ENCODE measurements at regions not wholly inside any gene's neighbourhood (a gene's known extent, or its start where the extent isn't known, plus 50 kb on each side); places are given as distances from the start of the nearest gene placed in this dataset.
"Not testable (repeated sequence)": the region's sequence is repeated elsewhere in the genome, so short reads cannot be mapped to it uniquely, and the experiment has no call there.

DNA sequence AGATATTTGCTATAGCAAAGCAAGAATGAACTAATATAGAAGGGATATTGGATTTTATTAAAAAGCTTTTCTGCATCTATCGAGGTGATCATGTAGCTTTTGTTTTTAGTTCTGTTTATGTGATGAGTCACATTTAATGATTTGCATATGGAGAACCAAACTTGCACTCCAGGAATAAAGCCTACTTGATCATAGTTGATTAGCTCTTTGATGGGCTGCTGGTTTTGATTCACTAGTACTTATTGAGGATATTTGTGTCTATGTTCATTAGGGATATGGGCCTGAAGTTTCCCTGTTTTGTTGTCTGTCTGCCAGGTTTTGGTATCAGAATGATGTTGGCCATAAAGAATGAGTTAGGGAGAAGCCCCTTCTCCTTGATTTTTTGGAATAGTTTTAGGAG lies 310.7 kb downstream of the ARPP21 start:
- no peak for DNase-seq

DNA sequence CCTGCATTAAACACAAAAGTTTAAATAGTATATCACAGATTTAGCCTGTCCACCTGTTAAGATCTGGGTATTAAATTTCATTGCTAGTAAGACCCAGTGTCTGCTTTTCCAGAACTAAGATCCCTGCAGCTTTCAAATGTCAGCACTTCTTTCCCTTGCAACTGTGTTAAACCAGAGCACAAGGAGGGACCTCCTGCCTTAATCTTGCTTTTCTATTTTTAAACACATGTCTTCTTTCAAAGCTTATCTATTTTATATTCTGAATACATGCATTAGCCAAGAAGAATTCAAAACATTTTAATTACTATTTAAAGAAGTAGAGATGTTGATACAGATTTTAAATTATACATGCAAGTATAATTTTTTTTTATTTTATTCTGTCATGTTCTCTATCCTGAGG lies 315.1 kb downstream of the ARPP21 start:
- no peak for DNase-seq

DNA sequence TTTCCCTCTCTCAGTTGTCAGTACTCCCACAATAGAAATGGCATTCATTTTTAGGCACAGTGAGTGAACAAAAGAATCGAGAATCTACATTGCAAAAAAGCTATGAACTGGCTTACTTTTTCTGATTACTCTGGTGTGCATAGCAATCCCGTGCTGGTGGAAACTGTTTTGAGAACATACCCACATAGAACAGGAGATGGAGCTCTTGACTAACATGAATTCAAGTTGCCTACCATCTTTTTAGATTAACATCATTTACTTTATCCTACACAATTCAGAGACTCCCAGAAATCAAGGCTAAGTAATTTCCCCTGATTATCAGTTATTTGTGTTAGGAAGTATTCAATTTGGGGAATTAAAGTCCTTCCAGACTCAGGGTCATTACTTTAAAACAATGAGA lies 326.6 kb downstream of the ARPP21 start:
- DNase-seq: no peak

DNA sequence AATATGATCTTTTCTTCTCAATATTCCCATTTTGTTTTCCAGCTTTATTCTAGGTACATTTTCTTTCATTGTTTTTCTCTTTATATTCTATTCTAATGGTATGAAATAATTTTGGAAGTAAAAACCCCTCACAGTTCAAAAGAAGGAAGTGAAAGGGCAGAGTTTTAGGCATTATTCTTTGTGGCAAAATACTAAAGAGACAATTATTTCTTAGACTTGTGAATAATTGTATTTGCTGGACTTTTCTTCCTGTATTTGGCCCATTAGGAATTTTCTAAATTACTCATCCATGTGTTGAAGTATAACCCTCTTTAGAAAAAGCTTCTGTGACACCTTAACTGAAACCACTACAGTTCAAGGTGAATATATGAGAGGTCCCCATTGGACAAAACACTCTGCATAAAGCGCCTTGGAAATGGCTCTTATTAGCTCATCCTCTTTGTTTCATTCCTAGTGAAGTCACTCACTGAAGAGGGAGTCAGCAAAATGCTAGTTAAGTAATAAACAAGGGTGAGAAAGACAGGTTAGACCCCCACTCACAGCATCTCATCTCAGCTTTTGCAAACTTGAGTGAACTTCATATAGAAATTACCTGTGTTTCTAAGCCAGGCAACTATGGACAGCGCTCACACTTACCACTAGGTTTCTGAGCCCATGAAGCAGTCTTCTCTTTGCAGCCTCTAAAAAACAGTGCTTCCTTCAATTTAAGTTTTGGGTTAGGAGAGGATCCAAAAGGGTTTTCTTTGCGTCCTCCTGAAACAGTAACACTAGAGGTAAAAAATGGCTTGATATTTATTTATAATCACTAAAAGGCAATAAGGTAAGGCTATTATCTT lies 327.5 kb downstream of the ARPP21 start:
- no peak for DNase-seq

DNA sequence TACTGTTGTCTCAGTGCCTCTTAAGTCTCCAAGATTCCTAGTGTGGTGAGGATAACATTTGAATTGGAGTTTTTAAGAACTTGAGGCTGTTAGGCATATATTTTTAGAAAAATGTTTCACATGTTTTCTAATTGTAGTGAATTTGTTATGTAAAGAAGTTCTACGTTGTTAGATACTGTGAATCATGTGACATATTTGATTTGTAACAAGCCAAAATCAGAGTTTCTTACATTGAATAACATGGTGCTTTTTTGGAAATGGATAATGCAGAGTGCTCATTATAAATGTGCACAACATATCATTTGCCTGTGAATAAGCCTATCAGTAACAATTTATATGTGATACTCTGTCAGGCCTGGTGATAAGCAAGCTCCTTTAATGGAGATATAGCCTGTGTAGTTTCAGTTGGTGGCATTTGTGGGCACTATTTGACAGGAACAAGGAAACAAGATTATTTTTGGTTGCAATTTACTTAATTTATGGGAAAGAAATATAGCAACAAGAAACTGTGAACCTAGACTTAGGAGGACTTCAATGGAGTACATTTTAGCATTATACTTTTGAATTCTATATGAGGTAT lies 328.8 kb downstream of the ARPP21 start:
- DNase-seq: no peak

DNA sequence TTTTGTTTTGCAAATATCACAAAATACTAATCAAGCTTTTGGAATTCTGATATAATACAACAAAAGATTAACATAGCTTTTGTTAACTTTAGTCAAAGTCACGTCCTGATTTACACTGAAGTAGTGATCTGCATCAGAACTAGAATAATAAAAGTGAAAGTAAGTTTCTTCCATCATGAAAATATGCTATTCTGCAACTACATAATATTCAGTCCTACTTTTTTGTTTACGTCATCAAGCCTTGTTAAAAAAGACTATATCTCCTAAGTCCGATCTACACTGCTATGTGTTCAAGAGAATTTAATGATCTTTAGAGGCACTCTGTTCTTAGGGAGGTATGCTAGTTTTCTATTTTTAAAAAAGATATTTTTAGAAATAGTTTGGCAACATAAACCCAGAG lies 330.1 kb downstream of the ARPP21 start:
- no peak for DNase-seq

DNA sequence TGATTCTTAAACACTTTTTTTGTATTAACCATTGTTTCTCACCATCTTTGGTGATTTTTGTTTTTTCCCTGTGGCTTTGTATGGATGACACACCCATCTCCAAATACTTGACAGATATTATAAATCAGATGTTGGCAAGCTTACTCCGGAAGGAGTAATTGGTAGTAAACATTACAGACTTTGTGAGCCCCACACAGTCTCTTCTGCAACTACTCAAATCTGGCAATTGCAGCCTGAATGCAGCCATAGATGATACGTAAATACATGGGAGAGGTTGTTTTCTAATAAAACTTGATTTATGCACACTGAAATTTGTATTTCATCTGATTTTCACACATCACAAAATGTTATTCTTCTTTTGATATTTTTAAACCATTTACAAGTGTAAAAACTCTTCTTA lies 331.5 kb downstream of the ARPP21 start:
- DNase-seq: no peak

DNA sequence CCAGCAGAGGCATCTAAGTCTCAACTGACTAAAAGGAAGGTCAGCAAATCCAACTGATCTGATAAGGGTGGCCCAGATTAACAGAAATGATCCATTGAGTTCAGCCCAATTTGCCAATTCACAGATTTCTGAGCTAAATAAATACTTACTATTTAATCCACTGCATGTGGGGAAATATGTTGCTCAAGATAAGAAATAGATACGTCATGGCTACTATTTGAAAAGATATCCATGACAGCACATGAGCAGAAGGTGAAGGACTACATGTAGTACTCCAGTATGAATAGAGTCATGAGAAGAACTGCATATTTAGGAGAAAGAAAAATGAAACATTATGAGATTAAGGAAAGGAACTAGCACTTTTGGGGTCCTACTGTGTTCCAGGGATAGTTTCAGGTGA lies 332.4 kb downstream of the ARPP21 start:
- no peak for DNase-seq

DNA sequence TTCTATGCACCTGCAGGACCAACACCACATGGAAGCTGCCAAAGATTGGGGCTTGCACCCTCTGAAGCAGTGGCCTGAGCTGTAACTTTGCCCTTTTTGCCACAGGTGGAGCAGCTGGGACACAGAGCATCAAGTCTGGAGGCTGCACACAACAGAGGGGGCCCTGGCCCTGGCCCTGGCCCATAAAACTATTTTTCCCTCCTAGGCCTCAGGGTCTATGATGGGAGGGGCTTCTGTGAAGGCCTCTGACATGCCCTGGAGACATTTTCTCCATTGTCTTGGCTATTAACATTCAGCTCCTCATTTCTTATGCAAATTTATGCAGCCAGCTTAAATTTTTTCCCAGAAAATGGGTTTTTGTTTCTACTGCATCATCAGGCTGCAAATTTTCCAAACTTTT lies 335.5 kb downstream of the ARPP21 start:
- no peak for DNase-seq

DNA sequence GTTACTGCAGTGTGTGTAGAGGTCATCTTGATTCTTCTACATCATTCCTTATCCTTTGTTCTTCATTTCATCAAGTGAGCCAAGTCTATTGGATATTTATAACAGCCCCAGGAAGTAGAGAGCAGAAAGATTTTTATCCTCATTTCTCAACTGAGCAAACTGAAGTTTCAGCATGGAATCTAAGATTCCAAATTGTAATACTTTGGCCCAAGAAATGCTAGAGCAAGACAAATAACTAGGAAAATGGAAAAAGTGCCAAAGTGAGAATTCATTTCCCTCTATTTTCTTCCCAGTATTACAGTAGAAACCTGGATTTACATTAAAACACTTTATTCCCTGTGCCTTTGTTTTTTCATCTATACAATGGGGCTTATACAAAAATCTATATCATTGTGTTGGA lies 346.8 kb downstream of the ARPP21 start:
- no peak for DNase-seq

DNA sequence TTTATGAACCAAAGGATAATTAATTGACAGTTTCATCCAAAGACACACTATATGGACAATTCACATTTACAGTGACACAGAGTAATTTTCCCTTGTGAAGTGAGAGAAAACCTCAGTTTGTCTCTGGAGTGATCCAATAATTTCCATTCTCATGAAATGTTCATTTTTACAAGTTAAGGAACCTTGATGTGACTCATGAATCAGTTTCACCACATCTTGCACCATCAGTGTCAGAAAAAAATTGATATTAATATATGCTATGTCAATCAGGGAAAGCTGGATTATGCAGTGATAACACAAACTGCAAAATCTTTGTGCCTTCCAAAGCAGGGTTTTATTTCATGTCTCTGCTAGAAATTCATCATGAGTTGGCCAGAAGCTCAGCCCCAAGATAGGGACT lies 348.1 kb downstream of the ARPP21 start:
- no peak for DNase-seq

DNA sequence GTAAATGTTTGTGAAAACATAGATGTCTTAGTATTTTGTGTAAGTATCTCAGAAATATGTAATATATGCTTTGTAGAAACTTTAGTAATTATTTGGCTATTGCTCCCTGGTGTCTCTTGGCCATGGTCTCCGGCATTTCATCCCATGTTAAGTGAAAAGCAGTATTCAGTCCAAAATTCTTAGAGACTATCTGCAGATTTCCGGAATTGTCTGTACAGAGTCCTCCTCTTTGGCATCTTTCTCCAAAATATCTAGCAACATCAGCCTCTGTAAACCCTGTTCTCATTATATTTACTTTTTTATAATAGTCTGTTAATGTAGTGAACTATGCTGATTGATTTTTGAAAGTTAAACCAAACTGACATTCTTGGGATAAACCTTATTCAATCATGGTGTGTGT lies 352.7 kb downstream of the ARPP21 start:
- no peak for DNase-seq

DNA sequence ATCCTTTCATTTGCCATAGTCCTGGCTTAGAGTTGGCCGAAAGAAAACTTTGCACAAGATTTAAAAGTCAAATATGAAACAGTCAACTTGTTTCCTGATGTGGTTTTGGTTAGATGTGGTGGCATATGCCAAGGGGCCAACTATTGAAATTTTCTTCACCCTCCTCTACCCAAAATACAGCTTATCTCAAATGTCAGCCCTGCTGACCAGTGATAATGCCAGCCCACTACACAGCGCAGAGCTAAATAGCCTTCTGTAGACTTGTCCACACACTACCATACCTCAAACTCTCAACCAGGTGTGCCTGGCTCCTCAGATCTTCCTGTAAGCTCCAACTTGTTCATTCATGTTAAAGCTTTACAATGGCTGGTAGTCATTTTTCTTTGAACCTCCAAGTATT lies 368.5 kb upstream of the STAC start:
- DNase-seq: no peak

DNA sequence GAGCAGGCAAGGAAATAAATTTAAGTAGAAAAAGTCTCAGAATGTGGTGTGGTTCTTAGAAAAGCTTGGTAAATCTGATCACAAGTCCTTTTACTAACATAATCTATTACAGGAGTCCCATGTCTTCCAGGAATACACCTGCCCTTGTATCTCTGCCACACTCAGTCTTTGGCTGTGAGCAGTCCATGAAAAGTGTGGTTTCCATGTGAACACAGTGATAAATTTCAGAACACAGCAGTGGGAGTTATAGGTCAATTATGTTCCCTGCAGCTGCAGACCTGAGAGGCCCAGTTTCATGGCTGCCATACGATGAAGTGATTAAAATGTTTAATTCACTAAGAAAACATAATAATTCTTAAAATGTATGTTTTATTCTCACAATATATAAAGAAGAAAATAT lies 366.9 kb upstream of the STAC start:
- DNase-seq: no peak

DNA sequence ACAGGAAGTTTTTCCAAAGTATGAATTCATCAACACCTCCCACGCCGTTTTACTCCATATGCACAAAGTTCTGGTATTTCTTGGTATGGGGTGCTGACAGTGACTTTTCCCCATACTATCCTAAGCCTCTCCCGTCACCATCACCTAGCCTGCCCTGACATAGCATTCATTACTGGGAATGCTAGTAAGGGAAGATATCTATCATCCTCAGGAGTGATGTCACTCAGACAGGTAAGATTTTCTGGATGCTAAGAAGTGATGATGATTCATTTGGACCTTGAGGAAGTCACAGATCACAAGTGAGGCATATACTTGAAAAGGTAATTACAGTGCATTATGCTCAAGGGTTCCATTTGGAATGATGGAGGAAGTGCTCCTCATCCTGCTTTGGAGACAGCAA lies 355.1 kb upstream of the STAC start:
- DNase-seq: no peak

DNA sequence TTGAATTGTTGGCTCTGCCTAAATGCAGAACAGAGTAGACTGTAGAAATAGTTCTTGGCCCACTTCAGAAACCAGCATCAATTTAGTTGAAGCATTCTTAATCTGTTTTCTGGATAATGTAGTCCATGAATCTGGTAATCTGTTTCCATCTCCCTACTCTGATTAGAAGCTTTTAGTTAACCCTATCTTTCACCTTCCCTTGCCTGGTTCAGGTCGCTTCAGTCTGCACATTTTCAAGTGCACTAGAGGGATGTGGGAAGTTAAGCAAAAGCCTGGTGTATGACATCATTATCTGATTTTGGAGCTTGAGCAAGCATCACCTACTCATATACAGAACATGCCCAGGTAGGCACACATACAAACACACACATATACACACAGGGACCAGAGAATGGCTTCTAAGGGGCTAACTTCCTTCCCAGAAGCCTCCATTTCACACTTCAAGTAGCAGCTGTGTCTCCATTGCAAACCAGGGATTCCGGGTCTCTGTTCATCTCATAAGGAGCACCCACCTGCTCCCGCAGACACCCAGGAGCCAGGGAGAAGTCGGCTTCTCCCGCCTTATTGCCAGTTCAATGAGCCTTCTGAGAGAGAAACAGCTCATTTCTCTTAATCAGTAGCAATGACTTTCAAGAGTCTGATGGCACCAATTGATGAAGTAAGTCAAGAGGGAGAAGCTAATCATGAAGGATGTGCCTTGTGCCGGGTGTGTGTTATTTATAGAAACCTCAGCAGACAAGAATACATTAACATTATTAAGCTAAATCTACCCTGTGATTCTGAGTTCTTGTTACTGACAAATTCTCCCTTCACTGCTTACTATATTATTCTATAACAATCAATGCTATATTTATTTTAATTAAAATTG lies 347.9 kb upstream of the STAC start:
- peak; percentile 59 for DNase-seq

DNA sequence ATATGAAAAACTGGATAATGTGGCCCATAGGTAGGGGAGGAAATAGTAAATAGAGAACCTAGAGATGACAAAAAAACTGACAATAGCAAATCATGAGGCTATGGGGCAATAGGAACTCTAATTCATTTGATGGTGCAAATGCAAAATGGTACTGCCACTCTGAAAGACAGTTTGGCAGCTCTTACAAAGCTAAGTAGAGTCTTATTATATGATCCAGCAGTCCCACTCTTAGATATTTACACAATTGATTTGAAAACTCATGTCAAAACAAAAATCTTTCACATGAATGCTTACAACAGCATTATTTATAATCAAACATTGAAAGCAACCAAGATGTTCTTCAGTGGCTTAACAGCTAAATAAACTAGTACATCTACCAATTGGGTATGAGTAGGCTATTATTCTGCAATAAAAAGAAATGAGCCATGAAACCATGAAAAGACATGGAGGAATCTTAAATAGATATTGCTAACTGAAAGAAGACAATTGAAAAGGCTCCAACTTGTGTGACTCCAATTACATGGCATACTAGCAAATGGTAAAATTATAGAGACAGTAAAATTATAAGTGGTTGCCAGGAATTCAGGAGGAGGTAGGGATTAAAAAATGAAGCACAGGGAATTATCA lies 321.8 kb upstream of the STAC start:
- DNase-seq: no peak

DNA sequence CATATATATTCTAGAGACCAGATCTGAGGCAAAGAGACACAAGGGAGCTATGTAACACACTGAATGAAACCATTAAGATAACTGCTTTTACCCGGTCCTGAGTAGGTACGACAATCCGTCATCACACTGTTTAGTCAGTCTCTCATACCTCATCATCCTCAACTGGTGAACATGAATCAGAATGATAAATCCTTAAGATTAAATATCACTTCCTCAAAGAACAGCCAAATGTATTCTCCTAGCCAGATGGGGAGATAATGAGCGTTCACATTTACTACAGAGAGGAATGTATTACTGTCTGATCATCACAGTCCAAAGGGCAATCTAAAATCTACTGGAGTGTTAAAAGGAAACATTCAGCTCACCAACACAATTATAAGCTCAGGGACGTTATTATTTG lies 319.4 kb upstream of the STAC start:
- peak; percentile 67 for DNase-seq

DNA sequence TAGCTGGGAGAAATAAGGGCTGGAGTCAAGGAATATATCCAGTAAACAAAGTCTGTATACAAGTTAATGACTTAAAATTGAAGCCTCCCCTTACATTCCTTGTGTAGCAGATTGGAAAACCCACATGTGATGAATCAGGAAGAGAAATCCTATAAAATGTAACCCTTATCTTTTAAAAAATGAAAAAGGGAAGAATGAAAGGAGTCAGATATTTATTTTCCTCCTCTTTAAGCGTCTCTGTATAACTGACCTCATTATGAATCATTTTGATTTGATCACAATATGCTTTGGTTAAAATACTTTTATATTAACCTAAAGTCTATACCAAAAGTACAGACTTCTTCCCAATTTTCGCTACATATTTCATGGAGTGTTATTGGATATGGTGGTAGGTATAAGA lies 316.3 kb upstream of the STAC start:
- no peak for DNase-seq

DNA sequence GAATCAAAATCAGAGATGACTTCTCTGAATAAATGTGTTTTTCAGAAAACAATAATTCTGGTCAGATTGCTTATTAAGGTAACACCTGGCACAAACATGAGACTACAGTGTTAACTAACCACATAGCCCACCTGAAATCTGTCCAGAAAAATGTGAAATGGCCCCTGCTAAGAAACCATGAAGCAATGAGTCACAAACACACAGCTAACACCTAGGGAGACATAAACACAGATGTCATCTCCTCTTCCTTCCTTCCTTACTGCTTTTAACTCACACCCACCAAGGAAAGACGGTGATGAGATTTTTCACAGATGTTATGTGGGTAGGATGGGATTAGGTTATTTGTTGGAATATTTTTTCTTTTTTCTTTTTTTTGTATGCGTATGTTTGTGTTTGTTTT lies 315.0 kb upstream of the STAC start:
- DNase-seq: no peak

DNA sequence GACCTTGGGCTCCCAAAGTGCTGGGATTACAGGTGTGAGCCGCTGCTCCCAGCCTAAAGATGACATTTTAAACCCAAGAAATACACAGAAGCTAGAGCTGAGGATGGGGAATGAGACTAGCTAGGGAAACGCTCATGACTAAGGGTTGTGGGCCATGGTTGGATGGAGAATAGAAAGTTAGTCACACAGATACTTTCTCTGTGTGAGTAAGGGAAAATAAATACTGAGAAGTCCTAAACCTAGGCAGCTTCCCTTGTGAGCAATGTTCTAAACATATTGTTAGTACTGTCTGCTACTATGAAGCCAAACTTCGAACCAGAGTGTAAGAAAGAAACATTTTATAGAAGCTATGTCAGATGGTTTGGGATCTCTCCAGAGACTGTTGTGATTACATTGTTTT lies 304.8 kb upstream of the STAC start:
- no peak for DNase-seq

DNA sequence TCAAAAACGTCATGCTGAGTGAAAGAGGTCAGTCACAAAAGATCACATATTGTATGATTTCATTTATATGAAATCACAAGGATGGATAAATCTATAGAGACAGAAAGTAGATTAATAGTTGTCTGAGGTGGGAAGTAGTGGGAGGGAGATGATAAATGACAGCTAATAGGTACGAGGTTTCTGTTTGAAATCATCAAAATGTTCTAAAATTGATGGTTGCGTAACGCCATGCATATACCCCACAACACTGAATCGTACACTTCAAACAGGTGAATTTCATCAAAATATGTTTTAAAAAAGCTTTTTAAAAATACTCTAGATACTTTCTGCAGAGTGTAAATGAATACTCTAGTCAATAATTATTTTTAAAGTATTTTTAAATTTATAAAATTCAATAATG lies 303.0 kb upstream of the STAC start:
- no peak for DNase-seq

DNA sequence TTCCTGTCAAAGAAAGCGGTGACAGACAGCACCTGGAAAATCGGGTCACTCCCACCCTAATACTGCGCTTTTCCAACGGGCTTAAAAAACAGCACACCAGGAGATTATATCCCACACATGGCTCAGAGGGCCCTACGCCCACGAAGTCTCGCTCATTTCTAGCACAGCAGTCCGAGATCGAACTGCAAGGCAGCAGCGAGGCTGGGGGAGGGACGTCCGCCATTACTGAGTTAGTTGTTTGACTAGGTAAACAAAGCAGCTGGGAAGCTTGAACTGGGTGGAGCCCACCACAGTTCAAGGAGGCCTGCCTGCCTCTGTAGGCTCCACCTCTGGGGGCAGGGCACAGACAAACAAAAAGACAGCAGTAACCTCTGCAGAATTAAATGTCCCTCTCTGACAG lies 297.3 kb upstream of the STAC start:
- DNase-seq: not testable (repeated sequence)

DNA sequence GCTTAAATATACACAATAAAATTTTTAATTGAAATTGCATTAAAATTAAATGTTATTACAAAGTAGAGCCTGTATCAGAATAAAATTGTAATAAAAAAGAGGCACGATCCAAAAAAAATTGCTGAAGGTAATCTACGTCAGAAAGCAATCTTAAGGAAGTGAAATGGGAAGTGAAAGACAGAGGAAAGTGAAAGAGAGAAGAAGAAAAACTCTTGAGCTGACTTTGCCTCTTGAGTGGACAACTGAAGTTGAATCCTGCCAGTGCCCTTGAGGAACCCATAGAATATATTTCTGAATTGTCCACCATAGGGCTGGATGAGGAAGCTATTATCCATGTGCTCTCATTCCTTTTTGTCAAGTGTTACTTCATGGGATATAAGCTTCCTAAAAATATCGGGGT lies 285.1 kb upstream of the STAC start:
- DNase-seq: no peak

Measured in NCI-H524 treated with DMSO at 0.1 percent for 48 hours (cell line).